SK-N-SH (cell line): ENCODE measurements at regions not wholly inside any gene's neighbourhood (a gene's known extent, or its start where the extent isn't known, plus 50 kb on each side); places are given as distances from the start of the nearest gene placed in this dataset.

Experiments used
- EZH2phosphoT487 ChIP-seq: fragments of 200-600 bp; sonication (generic); IDR thresholded peaks from 2 replicates; pipeline ENCODE4 v1.6.1; 2017; ENCODE audit warnings: low read depth, mixed run types, mild to moderate bottlenecking, antibody characterized with exemption, moderate library complexity, borderline replicate concordance
- FOXM1 ChIP-seq: IDR thresholded peaks from 2 replicates; pipeline ENCODE4 v1.4.0; 2012; ENCODE audit warnings: low read depth, mild to moderate bottlenecking
- POLR2AphosphoS5 ChIP-seq: IDR thresholded peaks from 2 replicates; pipeline ENCODE4 v1.6.1; 2012; ENCODE audit warnings: low read depth, low read length
- RAD21 ChIP-seq: IDR thresholded peaks from 2 replicates; pipeline ENCODE4 v1.6.1; 2012; ENCODE audit warnings: mild to moderate bottlenecking, low read length
- RCOR1 ChIP-seq: fragments of 150-350 bp; IDR thresholded peaks from 2 replicates; pipeline ENCODE4 v1.6.1; 2017; ENCODE audit warnings: antibody characterized with exemption, low read length
- RFX5 ChIP-seq: IDR thresholded peaks from 2 replicates; pipeline ENCODE4 v1.6.1; 2012; ENCODE audit warnings: mild to moderate bottlenecking, improper control_type of control experiment, low read length
- SIN3A ChIP-seq: IDR thresholded peaks from 2 replicates; pipeline ENCODE4 v1.6.1; 2012; ENCODE audit warnings: low read depth, mild to moderate bottlenecking, low read length, moderate library complexity, borderline replicate concordance
- SMC3 ChIP-seq: IDR thresholded peaks from 2 replicates; pipeline ENCODE4 v1.6.1; 2012; ENCODE audit warnings: low read depth, low read length, improper control_type of control experiment
- TEAD4 ChIP-seq: IDR thresholded peaks from 2 replicates; pipeline ENCODE4 v1.4.0; 2012; ENCODE audit warnings: mild to moderate bottlenecking, borderline replicate concordance; ENCODE audit not compliant: insufficient read depth
- YY1 ChIP-seq: IDR thresholded peaks from 2 replicates; pipeline ENCODE4 v1.4.0; 2012; ENCODE audit warnings: low read depth, mild to moderate bottlenecking
- TF ChIP-seq, protein P1 (sequence below): IDR thresholded peaks from 2 replicates; pipeline ENCODE4 v1.4.0; 2012; ENCODE audit warnings: low read depth, borderline replicate concordance
- TF ChIP-seq, protein P2 (sequence below): fragments of 200-600 bp; sonication (generic); IDR thresholded peaks from 2 replicates; pipeline ENCODE4 v1.6.1; 2017; ENCODE audit warnings: antibody characterized with exemption, mild to moderate bottlenecking, moderate library complexity

GRCh38 chr15:47265686-47266085, 451.6 kb upstream of the SEMA6D start:
- TF ChIP-seq, protein P1, sequence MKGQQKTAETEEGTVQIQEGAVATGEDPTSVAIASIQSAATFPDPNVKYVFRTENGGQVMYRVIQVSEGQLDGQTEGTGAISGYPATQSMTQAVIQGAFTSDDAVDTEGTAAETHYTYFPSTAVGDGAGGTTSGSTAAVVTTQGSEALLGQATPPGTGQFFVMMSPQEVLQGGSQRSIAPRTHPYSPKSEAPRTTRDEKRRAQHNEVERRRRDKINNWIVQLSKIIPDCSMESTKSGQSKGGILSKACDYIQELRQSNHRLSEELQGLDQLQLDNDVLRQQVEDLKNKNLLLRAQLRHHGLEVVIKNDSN: no peak
- TF ChIP-seq, protein P2, sequence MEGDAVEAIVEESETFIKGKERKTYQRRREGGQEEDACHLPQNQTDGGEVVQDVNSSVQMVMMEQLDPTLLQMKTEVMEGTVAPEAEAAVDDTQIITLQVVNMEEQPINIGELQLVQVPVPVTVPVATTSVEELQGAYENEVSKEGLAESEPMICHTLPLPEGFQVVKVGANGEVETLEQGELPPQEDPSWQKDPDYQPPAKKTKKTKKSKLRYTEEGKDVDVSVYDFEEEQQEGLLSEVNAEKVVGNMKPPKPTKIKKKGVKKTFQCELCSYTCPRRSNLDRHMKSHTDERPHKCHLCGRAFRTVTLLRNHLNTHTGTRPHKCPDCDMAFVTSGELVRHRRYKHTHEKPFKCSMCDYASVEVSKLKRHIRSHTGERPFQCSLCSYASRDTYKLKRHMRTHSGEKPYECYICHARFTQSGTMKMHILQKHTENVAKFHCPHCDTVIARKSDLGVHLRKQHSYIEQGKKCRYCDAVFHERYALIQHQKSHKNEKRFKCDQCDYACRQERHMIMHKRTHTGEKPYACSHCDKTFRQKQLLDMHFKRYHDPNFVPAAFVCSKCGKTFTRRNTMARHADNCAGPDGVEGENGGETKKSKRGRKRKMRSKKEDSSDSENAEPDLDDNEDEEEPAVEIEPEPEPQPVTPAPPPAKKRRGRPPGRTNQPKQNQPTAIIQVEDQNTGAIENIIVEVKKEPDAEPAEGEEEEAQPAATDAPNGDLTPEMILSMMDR: no peak
- TF ChIP-seq RAD21 (no peak), RCOR1 (no peak), POLR2AphosphoS5 (no peak), RFX5 (no peak), FOXM1 (no peak), SIN3A (no peak), TEAD4 (no peak), SMC3 (no peak), YY1 (no peak), EZH2phosphoT487 (no peak)
